HFF-Myc (cell line): ENCODE measurements at regions not wholly inside any gene's neighbourhood (a gene's known extent, or its start where the extent isn't known, plus 50 kb on each side); places are given as distances from the start of the nearest gene placed in this dataset.

Source experiments
- DNase-seq: peaks from one replicate; pipeline ENCODE4 v3.0.0-alpha.2; 2011; ENCODE audit warnings: low read depth; ENCODE audit errors: extremely low read depth
- H3K4me3 ChIP-seq: replicated peaks from 2 replicates; pipeline ENCODE4 v1.5.1; 2011; ENCODE audit warnings: low read depth, mild to moderate bottlenecking, control low read depth, low read length
- CTCF ChIP-seq: IDR thresholded peaks from 2 replicates; pipeline ENCODE4 v1.5.1; 2012; ENCODE audit warnings: mild to moderate bottlenecking, low read depth, low read length, control low read depth; ENCODE audit errors: missing control alignments

- DNase-seq: no peak
- TF ChIP-seq CTCF: no peak
- no peak overlapping the region for H3K4me3 ChIP-seq
These were observed 323.3 kb upstream of the C2CD4B start for GRCh38 chr15:62488387-62488786.

GRCh38 chr15:62491642-62492041 lies 326.6 kb upstream of the C2CD4B start:
- DNase-seq: no peak
- no peak overlapping the region for H3K4me3 ChIP-seq
- TF ChIP-seq CTCF: no peak

GRCh38 chr15:62492900-62493299 lies 327.8 kb upstream of the C2CD4B start:
- DNase-seq: no peak
- no peak overlapping the region for H3K4me3 ChIP-seq
- TF ChIP-seq CTCF: no peak

- TF ChIP-seq CTCF: no peak
- no peak overlapping the region for H3K4me3 ChIP-seq
- DNase-seq: no peak
These were observed 329.1 kb upstream of the C2CD4B start for GRCh38 chr15:62494197-62494596.

- no peak for TF ChIP-seq CTCF
- no peak overlapping the region for H3K4me3 ChIP-seq
- DNase-seq: peak; percentile 77
These were observed 330.9 kb upstream of the C2CD4B start for GRCh38 chr15:62495670-62496614.

- TF ChIP-seq CTCF: no peak
- DNase-seq: no peak
- H3K4me3 ChIP-seq: no peak overlapping the region
These were observed 332.3 kb upstream of the C2CD4B start for GRCh38 chr15:62497356-62497755.
